ENCODE measurements at regions not wholly inside any gene's neighbourhood (a gene's known extent, or its start where the extent isn't known, plus 50 kb on each side); places are given as distances from the start of the nearest gene placed in this dataset.
"Not testable (repeated sequence)": the region's sequence is repeated elsewhere in the genome, so short reads cannot be mapped to it uniquely, and the experiment has no call there.

DNA sequence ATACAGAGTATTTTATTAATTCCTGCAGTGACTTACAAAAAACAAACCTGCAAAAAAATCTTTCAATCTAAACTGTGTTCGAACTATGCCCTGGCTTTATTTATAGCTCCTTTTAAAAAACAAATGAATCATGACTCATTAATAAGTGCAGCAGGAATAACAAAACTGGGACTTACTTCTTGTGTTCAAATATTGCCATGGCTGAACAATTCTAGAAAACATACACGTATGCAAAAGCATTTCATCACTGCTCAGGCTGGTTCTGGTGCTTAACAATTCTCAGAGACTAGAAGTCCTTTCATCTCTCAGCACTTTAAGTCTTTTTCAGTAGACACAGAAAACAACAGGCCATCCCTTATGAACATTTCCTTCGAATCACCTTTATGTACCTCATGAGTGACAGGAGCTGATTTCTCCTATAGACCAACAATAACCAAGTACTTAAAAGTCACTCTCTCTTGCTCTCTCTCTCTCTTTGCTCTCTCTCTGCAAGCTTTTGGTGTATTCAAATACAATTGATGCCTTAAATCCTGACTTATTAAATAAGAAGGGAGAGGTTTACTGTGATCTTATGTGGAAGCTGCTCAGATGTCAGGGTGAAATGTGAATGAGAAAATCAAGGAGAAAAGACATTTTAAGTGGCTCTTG is 268.8 kb downstream of the TTC8 start:
- no peak overlapping the region for H3K27ac ChIP-seq
- TF ChIP-seq, protein P1, sequence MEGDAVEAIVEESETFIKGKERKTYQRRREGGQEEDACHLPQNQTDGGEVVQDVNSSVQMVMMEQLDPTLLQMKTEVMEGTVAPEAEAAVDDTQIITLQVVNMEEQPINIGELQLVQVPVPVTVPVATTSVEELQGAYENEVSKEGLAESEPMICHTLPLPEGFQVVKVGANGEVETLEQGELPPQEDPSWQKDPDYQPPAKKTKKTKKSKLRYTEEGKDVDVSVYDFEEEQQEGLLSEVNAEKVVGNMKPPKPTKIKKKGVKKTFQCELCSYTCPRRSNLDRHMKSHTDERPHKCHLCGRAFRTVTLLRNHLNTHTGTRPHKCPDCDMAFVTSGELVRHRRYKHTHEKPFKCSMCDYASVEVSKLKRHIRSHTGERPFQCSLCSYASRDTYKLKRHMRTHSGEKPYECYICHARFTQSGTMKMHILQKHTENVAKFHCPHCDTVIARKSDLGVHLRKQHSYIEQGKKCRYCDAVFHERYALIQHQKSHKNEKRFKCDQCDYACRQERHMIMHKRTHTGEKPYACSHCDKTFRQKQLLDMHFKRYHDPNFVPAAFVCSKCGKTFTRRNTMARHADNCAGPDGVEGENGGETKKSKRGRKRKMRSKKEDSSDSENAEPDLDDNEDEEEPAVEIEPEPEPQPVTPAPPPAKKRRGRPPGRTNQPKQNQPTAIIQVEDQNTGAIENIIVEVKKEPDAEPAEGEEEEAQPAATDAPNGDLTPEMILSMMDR (IDR thresholded peaks at IDR 0.05) = no peak
- TF ChIP-seq POLR2A (IDR thresholded peaks at IDR 0.05) = no peak

DNA sequence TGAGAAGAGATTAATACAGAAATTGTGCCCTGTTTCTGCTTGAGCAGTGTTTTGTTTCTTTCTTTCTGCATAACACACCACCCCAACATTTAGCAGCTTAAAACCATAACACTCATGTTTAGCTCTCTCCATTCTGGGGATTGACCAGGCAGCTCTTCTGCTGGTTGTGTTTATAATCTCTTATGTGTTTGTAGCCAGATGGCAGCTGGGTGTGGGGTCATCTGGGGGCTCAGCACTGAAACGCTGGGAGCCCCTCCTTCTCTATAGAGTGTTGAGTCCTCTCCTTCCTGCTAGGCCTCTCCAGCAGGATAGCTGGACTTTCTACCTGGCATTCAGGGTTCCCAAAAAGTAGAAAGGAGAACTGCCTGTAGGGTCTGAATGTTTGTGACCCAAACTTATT is 270.6 kb downstream of the TTC8 start:
- H3K9me3 ChIP-seq = no peaks in the 10 kb centered on the region
- H3K4me3 ChIP-seq = no peak overlapping the region
- H3K27ac ChIP-seq = no peak overlapping the region
- intact Hi-C loops (cut with DNase I) = no loop called here
- H3K36me3 ChIP-seq (replicated peaks in 1 of 2; ENCODE audit: insufficient read depth in 1 of 2, low read depth in 2 of 2) = no peaks in the 10 kb centered on the region
- TF ChIP-seq POLR2A (IDR thresholded peaks at IDR 0.05) = no peak
- no peak for ATAC-seq
- WGBS, 2 donors = 11 to 58% methylated on average over 1 of the region's 1 CpG
- DNase-seq = no peak
- no peaks in the 10 kb centered on the region for H3K4me1 ChIP-seq
- H3K27me3 ChIP-seq = no peaks in the 10 kb centered on the region

More for the DNA sequence above, 268.8 kb downstream of the TTC8 start:
- no peak for ATAC-seq
- Histone ChIP-seq H3K36me3 (replicated peaks in 1 of 2; ENCODE audit: insufficient read depth in 1 of 2, low read depth in 2 of 2) (no peaks in the 10 kb centered on the region), H3K9me3 (no peaks in the 10 kb centered on the region), H3K4me3 (no peak overlapping the region), H3K4me1 (no peaks in the 10 kb centered on the region), H3K27me3 (no peaks in the 10 kb centered on the region)
- DNase-seq = no peak
- 54 to 66% methylated on average over 3 of the region's 3 CpGs for WGBS, 2 donors
- intact Hi-C loops (cut with DNase I) = no loop called here

DNA sequence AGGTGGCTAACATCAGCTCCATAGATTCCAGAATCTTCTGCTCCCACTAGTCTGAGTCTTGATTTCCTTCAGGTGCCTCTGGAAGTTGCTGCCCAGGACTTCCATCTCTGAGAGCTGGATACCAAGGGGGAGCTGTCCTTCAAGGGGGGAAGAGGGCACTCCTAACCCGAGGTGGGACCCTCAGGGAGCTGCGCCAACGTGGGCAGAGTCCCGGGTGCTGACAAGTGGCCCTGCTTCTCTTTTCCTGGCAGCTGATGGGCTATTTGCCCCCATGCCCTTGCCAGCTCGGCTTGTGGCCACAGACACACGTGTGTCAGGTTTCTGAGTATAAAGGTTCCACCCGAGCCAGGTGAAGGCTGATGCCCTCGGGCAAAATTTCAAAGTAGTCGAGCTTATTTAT is 272.5 kb downstream of the TTC8 start:
- DNase-seq = no peak
- WGBS, 2 donors = 68 to 77% methylated on average over 4 to 9 of the region's 9 CpGs
- intact Hi-C loops (cut with DNase I) = no loop called here
- no peaks in the 10 kb centered on the region for H3K4me1 ChIP-seq
- H3K27me3 ChIP-seq = no peaks in the 10 kb centered on the region
- TF ChIP-seq, protein P1 (IDR thresholded peaks at IDR 0.05) = no peak
- no peak for TF ChIP-seq POLR2A (IDR thresholded peaks at IDR 0.05)
- no peak overlapping the region for H3K4me3 ChIP-seq
- no peaks in the 10 kb centered on the region for H3K36me3 ChIP-seq (replicated peaks in 1 of 2; ENCODE audit: insufficient read depth in 1 of 2, low read depth in 2 of 2)
- no peaks in the 10 kb centered on the region for H3K9me3 ChIP-seq
- no peak overlapping the region for H3K27ac ChIP-seq
- no peak for ATAC-seq

DNA sequence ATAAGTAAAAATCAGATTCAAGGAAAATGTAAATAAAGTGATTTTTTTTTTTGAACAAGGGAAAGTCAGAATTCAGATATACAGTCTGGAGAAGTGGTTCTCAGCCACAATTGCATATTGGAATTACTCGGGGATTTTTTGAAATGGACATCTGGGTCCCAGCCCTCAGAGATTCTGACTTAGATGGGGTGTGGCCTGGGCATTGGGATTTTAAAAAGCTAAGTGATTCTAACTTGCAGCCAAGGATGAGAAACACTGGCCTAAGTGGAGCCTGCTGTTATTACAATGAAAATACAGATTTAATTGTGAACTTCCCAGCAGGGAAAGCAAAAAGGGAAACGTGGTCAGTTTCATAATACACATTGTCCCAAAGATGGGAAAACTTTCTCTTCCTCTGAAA is 273.8 kb downstream of the TTC8 start:
- no peaks in the 10 kb centered on the region for H3K9me3 ChIP-seq
- ATAC-seq = no peak
- TF ChIP-seq POLR2A (IDR thresholded peaks at IDR 0.05) = no peak
- TF ChIP-seq, protein P1 (IDR thresholded peaks at IDR 0.05) = no peak

DNA sequence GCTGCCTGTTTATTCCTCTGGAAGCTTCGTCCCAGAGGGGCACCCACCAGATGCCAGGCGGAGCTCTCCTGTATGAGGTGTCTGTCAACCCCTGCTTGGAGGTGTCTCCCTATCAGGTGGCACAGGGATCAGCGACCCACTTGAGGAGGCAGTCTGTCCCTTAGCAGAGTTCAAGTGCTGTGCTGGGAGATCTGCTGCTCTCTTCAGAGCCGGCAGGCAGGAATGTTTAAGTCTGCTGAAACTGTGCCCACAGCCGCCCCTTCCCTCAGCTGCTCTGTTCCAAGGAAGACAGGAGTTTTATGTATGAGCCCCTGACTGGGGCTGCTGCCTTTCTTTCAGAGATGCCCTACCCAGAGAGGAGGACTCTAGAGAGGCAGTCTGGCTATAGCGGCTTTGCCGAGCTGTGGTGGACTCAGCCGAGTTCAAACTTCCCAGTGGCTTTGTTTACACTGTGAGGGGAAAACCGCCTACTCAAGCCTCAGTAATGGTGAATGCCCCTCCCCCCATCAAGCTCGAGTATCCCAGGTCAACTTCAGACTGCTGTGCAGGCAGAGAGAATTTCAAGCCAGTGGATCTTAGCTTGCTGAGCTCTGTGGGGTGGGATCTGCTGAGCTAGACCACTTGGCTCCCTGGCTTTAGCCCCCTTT is 279.8 kb downstream of the TTC8 start:
- ATAC-seq; H3K27ac ChIP-seq; H3K27me3 ChIP-seq; H3K9me3 ChIP-seq; DNase-seq; H3K36me3 ChIP-seq (replicated peaks in 1 of 2; ENCODE audit: insufficient read depth in 1 of 2, low read depth in 2 of 2); H3K4me3 ChIP-seq; H3K4me1 ChIP-seq; intact Hi-C loops (cut with DNase I): not testable (repeated sequence)
- 72 to 81% methylated on average over 6 to 9 of the region's 10 CpGs for WGBS, 2 donors

More for the DNA sequence above, 273.8 kb downstream of the TTC8 start:
- WGBS, 2 donors = 68 to 74% methylated on average over 2 of the region's 2 CpGs
- Histone ChIP-seq H3K27ac (no peak overlapping the region), H3K4me1 (no peaks in the 10 kb centered on the region), H3K4me3 (no peak overlapping the region), H3K36me3 (replicated peaks in 1 of 2; ENCODE audit: insufficient read depth in 1 of 2, low read depth in 2 of 2) (no peaks in the 10 kb centered on the region), H3K27me3 (no peaks in the 10 kb centered on the region)
- intact Hi-C loops (cut with DNase I) = no loop called here
- no peak for DNase-seq

DNA sequence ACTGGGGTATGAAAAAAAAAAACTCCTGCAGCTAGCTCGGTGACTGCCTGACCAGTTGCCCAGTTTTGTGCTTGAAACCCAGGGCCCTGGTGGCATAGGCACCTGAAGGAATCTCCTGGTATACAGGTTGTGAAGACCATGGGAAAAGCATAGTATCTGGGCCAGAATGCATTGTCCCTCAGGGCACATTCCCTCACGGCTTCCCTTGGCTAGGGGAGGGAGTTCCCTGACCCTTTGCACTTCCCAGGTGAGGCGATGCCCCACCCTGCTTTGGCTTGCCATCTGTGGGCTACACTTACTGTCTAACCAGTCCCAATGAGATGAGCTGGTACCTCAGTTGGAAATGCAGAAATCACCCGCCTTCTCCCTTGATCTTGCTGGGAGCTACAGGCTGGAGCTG is 280.4 kb downstream of the TTC8 start:
- H3K27ac ChIP-seq; H3K4me1 ChIP-seq; intact Hi-C loops (cut with DNase I); DNase-seq; H3K27me3 ChIP-seq; ATAC-seq; H3K36me3 ChIP-seq (replicated peaks in 1 of 2; ENCODE audit: insufficient read depth in 1 of 2, low read depth in 2 of 2); H3K9me3 ChIP-seq; H3K4me3 ChIP-seq: not testable (repeated sequence)
- 82 to 84% methylated on average over 4 of the region's 4 CpGs for WGBS, 2 donors

Measured in body of pancreas (tissue), 4 donors.